HL-60/S4 treated with phorbol 12-myristate 13-acetate at 8.2 ng/mL for 4 days and 3 days (cell line): ENCODE measurements at regions not wholly inside any gene's neighbourhood (a gene's known extent, or its start where the extent isn't known, plus 50 kb on each side); places are given as distances from the start of the nearest gene placed in this dataset.

ENCODE experiments used
- in situ Hi-C: fragments of 300-500 bp; cut with MboI; formaldehyde crosslinking; loops from 2 replicates; pipeline ENCODE4 v1.15.0; 2022; ENCODE audit warnings: low sequenced_read_pairs

DNA sequence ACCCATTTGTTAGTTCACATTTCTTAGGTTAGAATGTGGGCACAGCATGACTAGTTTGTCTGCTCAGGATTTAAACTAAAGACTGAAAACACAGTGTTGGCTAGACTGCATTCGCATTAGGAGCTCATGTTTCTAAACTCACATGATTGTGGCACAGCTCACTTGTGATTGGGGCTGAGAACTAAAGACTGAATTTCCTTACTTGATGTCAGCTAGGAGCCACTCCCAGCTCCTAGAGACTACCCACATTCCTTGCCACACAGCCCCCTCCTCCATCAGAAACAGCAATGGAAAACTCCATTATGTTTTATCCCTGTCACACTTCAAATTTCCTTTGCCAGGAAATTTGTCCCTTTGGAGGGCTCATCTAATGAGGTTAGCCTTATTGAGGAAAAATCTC is 170.2 kb upstream of the NUDT6 start:
- in situ Hi-C loops, result no loop called here

DNA sequence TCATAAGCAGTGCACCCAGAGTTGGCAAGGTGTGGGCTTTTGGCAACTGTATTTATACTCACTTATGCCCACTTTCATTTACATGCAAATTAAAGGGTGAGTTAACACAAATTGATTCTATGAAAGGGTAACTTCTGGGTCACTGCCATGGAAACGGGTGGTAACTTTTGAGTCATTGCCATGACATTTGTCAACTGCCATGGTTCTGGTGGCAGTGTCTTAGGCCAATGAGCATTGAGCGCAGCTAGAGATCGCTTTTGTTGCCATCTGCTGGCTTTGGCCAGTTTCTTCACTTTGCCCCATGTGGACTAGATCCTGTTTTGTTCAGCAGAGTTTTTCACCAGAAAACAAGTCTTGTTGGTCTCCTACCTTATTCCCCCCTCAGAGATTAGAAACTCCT is 170.8 kb upstream of the NUDT6 start:
- in situ Hi-C loops, result no loop called here

DNA sequence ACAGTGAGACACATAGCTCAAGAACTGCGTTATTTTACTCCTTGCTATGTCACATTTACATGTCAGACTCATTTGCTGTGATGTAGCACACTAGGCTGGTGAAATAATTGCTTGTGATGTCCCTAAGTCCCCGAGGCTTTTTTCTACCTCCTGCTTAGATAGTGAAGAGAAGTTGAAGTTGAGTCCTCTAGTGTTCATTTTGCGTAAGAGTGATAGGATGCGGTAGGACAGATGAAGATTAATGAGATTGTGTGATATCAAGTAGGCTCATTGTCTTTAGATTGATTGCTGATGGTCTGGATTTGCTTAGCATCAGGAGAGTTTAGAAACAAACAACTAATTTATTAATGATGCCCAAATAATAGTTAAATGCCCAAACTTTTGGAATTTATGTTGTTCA is 173.6 kb upstream of the NUDT6 start:
- in situ Hi-C loops, result no loop called here

- in situ Hi-C loops, result no loop called here
Measured at GRCh38 chr4:123102897-123103471, 180.6 kb upstream of the NUDT6 start.

DNA sequence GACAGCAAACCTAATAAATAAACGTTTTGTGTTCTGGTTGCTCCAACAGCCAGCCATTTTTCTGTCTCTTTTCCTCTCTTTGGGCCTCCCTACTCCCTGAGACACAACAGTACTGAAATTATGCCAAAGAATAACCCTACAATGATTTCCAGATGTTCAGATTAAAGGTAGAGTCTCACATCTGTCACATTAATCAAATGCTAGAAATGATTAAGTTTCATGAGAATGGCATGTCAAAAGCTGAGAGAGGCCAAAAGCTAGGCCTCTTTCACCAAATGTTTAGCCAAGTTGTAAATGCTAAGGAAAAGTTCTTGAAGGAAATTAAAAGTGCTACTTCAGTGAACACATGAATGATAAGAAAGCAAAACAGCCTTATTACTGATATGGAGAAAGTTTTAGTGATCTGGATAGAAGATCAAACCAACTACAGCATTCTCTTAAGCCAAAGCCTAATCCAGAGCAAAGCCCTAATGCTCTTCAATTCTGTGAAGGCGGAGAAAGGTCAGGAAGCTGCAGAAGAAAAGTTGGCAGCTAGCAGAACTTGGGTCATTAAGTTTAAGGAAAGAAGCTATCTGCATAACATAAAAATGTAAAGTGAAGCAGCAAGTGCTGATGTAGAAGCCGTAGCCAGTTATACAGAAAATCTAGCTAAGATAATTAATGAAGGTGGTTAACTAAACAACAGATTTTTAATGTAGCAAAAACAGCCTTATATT is 182.1 kb upstream of the NUDT6 start:
- in situ Hi-C loops, result no loop called here

DNA sequence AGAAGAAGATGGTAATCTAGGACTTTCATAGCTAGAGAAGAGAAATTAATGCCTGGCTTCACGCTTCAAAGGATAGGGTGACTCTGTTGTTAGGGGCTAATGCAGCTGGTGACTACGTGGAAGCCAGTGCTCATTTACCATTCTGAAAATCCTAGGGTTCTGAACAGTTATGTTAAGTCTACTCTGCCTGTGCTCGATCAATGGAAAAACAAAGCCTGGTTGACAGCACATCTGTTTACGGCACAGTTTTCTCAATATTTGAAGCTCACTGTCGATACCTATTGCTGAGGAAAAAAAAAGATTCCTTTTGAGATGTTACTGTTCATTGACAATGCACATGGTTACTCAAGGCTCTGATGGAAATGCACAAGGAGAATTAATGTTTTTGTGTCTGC is 182.6 kb upstream of the NUDT6 start:
- in situ Hi-C loops, result no loop called here

- in situ Hi-C loops, result no loop called here
Measured at GRCh38 chr4:123106747-123107146, 184.3 kb upstream of the NUDT6 start.

DNA sequence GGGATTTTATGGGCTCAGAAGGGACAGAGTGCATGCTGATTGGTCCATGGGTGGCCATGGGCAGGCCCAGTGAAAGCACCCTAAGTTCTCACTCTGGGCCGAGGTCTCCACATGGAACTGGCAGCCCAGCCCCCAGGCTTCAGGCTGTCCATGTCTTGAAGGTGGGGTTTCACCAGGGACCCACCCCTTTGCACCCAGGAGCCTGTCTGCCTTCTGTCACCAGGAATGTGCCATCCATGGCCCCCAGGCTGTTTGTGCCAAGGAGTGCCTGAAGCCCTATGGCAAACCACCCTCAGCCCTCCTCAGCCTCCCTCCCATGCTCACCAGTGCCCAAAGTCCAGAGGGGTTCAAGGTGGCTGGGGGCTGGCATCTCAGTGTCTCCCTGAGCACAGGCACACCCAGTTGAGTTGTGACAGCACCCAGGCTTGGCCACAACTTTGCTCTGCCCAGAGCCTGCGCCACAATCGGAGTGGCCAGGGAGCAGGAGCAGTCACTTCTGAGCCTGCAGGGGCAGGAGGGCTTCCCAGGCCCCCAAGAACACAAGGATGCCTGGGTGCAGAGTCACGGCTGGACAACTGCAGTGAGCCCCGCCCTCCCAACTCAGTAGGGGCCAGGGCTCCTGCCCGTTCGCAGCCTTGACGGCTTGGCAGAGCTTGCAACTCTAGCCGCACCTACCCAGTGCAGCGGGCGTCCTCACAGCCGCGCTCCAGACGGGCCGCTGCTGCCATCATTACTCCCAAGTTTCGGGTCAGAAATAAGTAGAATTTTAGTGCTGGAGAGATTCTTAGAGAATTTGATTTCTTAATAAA is 185.3 kb upstream of the NUDT6 start:
- in situ Hi-C loops, result no loop called here

- in situ Hi-C loops, result no loop called here
Measured at GRCh38 chr4:123109139-123109538, 186.7 kb upstream of the NUDT6 start.

GRCh38 chr4:123110147-123110546 is 187.8 kb upstream of the NUDT6 start:
- in situ Hi-C loops, result no loop called here

- in situ Hi-C loops, result no loop called here
Measured at GRCh38 chr4:123110685-123111084, 188.3 kb upstream of the NUDT6 start.

GRCh38 chr4:123113155-123113554 is 190.8 kb upstream of the NUDT6 start:
- in situ Hi-C loops, result no loop called here

GRCh38 chr4:123114084-123114914 is 191.9 kb upstream of the NUDT6 start:
- in situ Hi-C loops, result no loop called here

- in situ Hi-C loops, result no loop called here
Measured at GRCh38 chr4:123114915-123115756, 192.7 kb upstream of the NUDT6 start.

DNA sequence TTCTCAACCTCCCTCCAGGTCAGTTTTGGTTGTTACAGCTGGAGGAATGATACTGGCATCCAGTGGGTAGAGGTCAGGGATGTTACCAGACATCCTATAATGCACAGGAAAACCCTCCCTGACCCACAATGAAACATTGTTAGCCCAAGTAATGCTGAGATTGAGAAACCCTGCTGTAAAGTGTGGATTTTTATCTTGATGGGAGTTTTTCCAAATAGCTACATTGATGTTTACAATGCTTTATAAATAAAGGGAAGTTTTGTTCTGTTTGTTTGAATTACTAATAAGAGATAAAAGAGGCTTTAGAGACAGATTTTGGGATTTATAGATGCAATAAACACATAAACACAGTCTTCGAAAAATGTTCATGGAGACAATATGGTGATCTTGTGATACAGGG is 194.0 kb upstream of the NUDT6 start:
- in situ Hi-C loops, result no loop called here

- in situ Hi-C loops, result no loop called here
Measured at GRCh38 chr4:123120473-123120872, 198.1 kb upstream of the NUDT6 start.

- in situ Hi-C loops, result no loop called here
Measured at GRCh38 chr4:123121241-123121907, 199.0 kb upstream of the NUDT6 start.

DNA sequence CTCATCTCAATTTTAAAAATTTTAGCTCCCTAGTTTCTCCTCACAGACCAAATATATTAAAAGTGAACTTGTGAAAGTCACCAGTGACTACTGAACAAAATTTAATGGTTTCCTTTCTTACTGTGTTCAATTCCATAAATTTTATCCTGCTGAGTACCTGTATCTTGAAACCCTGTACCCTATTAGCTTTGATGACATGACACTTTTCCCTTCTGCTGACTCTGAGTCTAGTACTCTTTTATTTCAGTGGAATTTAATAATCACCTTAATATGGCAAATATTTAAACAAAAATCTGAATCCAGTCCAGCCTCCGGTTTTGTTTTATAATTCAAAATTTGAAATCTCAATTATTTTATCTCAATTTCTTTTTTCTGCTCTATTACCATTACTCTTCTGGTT is 203.1 kb upstream of the NUDT6 start:
- in situ Hi-C loops, result loop anchor here (25.0 kb wide), 1 partner anchor 537 kb away; no protein-coding TSS in a partner anchor

DNA sequence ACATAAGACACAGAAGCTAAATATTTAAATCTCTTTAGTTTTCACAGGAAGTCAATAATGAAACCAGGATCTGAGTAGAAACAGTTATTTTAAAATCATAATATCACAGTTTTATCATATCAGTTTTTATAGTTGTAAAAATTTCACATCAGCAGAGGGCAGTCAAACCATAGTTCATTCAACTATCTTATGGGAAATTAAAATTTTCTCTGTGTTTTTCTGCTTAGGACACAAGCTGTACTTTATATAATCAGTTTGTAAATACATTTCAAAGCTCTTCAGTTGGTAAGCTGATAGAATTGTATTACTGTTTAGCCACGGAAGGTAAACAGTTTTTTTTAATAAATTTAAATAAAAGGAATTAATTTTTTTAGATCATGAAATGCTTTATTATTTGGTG is 204.8 kb upstream of the NUDT6 start:
- in situ Hi-C loops, result loop anchor here (25.0 kb wide), 1 partner anchor 535 kb away; no protein-coding TSS in a partner anchor

- in situ Hi-C loops, result loop anchor here (25.0 kb wide), 1 partner anchor 534 kb away; no protein-coding TSS in a partner anchor
Measured at GRCh38 chr4:123127875-123128274, 205.5 kb upstream of the NUDT6 start.
